ENCODE measurements at regions not wholly inside any gene's neighbourhood (a gene's known extent, or its start where the extent isn't known, plus 50 kb on each side); places are given as distances from the start of the nearest gene placed in this dataset.

DNA sequence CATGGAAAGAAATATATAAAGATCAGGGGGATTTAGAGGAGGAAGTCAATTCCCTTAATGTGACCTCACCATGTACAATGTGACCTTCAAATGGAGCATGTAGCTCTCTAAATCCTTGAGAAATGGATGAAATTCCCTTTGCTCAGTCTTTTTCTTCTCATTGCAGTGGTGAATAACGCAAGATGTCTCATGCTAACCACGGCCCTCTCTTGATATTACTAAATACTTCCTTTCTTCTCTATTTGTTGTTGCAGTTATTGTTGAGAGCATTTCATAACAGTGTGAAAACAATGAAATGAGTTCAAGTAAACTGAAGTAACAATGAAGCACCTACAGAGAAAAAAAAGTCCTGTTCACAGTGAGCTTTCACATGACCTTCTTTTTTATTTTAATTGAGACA is 55.6 kb downstream of the ZNF281 start:
- DNase-seq, result no peak

DNA sequence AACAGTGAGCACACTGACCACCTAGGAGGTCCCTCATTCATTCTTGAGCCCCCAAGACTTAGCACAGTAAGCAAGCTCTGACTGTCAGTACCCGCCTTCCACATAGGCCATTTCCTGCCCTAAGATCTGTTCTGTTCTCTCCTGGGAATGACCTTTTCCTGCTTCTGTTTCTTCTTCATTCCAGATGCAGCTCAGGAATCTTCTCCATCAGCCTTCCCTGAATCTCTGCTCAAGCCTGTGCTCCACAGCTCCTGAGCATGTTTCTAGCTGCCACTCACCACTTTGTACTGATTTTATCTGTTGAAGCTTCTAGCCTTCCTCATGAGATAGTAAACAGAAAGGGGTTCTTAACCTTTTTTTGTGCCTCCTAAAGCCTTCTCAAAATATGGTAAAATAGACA is 56.6 kb downstream of the ZNF281 start:
- no peak for DNase-seq
- no peak for ATAC-seq

More for the DNA sequence above, 55.6 kb downstream of the ZNF281 start:
- ATAC-seq, result peak; percentile 69

DNA sequence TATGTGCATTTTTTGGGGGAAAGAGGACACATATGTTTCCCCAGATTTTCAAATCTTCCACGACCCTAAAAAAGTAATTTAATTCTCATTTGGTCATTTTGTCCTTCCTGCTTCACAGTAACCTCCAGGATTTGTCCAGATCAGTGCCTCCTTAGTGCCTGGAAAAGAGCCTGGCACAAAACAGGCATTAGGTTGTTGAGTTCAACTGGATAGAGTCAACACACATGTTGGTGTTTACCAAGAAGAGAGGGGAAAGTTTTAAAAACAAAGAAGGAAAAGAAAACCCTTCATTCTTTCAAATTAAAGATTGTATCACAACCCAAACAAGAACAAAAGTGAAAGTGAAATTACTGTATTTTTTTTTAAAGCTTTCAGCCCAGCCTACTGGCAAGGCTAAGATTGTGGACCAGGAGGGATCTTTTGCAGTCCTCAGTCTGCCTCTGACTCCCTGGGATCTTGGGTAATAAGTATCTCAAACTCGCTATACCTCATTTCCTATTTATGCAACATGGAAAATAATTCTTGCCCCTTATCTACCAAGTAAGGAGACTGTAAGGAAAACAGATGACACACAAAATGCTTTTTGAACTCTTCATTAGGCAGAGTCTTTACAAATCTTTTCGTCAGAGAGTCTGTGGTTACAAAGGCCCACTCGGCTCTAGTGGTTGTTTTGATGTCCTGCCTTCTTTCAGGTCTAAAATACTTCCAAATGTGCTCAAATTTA is 57.8 kb downstream of the ZNF281 start:
- ATAC-seq (peak; percentile 58), DNase-seq (no peak)

DNA sequence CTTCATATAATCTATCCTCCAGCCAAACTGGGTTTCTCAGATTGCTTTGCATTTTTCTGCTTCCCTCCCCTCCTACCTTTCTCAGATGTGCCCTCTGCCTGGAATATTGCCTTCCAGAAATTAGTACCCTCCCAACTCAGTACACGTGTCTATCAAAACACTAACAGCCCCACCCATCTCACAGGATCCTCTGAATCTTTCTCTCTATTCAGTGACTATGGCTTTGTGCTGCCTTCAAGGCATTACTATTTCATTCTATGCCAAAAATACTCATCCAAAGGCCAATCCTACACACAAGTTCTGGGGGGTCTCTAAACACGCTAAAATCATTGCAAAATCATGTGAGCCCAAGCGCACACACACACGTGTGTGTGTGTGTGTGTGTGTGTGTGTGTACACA is 58.4 kb downstream of the ZNF281 start:
- ATAC-seq (no peak), DNase-seq (no peak)

DNA sequence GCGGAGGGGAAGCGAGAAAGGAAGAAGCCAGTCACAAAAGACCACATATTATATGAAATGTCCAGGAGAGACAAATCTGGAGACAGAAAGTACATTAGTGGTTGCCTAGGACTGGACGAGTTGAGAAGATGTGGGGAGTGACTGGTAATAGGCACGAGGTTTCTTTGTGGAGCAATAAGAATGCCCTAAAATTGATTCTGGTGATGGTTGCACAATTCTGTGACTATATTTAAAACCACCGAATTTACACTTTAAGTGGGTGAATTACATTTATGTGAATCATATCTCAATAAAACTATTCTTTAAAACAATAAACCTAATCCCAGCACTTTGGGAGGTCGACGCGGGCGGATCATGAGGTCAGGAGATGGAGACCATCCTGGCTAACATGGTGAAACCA is 63.1 kb downstream of the ZNF281 start:
- DNase-seq (no peak), ATAC-seq (no peak)

DNA sequence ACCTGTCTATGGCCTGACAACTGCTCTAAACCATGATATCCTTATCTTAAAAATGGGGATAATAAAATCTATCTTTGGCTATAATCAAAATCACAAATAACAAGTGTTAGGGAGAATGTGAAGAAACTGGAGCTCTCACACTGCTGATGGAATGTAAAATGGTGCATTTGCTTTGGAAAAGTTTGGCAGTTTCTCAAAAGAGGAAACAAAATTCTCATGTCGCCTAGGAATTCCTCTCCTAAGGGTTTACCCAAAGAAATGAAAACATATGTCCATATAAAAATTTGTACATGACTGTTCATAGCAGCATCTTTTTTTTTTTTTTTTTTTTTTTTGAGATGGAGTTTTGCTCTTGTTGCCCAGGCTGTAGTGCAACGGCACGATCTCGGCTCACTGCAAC is 64.3 kb downstream of the ZNF281 start:
- DNase-seq (no peak), ATAC-seq (no peak)

DNA sequence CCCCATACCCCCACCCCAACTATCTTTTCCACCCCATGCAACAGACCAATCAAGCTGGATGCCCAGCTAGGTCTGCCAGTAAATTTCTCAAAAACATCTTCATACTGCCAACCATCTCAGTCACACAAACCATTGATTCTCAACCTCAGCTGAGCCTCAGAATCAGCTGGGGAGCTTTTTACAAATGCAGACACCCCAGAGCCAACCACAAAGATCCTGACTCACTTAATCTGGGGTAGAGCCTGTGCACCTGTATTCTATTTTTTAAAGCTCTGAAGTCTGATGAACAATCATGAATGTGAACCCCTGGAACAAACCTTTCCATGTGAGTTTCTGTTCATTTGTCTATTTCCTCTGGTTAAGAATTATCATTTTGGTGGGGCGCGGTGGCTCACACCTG is 66.0 kb downstream of the ZNF281 start:
- DNase-seq, result no peak
- peak; percentile 43 for ATAC-seq

DNA sequence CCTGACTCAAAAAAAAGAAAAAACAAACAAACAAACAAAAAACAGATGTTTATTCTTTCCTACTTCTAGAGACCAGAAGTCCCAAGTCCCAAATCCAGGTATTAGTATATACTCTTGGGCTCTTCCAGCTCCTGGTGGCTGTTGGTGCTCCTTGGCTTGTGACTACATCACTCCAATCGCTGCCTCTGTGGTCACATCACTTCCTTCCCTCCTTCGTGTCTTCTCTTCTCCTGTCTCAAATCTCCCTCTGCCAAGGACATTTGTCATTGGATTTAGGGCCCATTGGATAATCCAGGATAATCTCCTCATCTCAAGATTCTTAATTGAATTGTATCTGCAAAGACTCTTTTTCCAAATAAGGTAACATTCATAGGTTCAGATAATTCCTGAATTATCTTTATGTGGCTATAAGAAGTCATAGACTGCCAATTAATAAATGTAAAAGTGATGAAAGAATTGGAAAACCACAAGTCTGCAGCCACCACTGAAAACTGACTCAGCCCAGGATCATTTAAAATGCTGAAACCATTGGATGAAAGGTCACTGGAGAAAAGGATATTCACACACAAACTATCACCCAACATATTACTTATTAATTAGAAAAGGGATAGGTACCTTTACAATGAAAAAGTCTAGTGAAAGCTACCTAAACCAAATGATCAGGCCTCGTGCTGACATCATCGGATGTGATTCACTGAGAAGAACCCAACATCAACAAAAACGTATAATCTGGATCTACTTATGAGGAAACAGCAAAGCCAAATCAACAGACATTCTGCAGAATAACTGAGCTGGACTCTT is 67.1 kb downstream of the ZNF281 start:
- DNase-seq (no peak), ATAC-seq (no peak)

DNA sequence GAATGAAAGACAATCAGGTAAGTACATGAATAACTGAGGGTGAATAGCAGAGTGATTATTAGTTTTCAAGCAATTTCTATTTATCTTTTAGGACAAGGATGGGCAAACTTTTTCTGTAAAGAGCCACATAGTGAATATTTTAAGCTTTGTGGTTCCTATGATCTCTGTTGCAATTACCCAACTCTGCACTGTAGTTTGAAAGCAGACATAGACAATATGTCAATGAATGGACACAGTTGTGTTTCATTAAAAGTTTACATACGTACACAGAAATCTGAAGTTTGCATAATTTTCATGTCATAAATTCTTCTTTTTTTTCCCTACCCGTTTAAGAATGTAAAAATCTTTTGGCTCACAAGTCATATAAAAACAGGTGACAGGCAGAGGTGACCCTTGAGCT is 71.4 kb downstream of the ZNF281 start:
- ATAC-seq (no peak), DNase-seq (no peak)

DNA sequence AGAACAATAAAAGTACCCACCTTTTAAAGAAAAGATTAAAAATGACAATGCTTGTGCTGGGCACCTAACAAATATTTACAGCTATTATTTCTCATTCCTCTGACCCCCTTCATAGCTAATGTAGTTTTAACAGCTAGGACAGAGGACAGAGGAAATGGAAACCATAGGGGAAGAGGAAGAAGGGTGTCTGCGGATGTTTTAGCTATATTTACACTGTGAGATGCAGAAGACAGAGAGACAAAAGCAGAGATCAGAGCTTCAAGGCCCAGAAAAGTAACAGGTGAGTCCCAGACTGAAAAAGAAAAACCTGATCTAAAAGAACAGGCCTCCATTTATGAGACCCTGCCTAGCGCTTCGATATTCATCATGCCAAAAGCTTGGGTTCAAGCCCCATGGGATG is 72.0 kb downstream of the ZNF281 start:
- no peak for DNase-seq
- ATAC-seq, result no peak

DNA sequence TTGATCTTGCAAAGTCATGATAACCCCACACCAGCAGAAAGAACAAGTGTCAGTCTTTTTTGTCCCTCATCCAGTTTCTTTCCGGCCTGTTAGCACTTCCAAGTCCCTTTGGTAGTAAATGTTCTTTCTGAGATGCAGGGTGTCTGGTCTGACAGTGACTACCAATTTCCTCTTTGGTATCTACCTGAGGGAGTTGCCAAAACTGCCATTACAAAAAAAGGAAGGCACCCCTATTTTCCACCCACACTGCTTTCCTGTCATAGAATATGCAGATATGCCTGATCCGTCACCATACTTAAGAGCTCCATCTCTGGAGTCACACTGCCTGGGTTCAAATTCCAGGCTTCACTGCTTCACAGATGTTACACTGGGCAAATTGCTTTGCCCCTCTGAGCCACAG is 72.4 kb downstream of the ZNF281 start:
- no peak for DNase-seq
- no peak for ATAC-seq

DNA sequence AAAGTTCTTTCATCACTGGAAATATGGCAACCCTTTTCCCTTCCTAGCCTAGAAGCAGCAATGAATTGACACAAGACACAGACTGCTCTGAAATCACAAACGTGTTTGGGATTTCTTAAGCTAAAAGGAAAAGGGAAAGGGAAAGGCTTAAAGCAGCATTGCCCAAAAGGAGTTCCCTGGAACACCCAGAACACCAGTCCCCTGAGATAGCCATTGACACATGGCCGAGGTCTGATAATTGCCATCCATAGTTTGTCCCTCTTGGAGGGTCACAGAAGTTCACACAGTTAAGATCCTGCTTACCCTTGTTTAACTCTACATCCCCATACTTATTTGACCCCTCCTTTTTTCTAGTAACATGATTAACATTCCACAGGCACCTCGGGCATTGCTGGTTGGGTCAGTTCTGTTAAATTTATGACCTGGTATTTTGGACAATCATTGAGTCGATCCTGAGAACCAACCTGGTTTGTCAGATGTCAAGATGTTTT is 72.9 kb downstream of the ZNF281 start:
- no peak for ATAC-seq
- DNase-seq, result no peak

DNA sequence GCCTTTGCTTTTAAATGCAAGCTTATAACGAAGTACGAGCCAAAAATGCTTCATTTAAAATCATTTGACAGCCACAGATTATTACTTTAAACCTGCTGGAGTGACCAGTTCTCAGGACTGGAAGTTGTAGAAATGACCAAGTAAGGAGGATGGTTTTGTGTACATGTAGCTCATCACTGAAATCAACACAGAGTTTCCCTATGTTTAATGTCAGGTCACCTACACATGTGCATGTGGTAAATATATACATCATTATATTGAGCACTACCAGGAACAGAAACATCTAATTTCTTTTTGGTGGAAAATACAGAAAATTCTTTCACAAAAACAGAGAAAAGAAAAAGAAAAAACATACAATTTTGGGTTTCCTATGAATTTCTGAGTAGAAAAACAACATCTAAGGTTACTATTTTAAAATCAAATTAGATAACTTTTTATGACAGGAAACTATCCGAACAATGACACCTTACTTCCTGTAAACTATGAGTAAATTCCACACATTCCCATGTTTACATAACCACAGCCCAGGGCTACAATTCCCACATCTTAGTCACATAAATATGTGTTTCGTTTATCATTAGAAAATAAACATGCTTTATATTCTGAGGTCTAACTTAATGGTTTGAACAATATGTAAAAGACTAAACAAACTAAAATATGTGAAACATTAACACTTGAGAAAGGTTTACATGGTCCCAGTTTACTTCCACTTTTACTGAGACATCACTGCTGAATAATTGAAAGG is 73.6 kb downstream of the ZNF281 start:
- DNase-seq (no peak), ATAC-seq (no peak)

DNA sequence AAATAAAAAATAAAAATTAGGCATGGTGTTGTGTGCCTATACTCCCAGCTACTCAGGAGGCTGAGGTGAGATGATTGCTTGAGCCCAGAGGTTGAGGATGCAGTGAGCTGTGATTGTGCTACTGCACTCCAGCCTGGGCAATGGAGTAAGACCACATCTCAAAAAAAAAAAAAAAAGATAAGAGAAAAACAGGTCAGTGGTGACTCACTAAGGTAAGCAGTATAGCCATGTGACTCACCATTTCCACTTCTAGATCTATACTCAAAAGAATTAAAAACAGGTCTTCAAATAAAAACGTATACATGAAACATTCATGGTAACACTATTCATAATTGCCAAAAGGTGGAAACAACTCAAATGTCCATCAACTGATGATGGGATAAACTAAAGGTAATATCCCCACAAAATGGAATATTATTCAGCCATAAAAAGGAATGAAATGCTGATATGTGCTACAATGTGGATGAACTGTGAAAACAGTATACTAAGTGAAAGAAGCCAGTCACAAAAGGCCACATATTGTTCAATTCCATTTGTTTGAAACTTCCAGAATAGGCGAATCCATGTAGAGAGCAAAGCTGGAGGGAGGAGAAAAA is 75.1 kb downstream of the ZNF281 start:
- DNase-seq (no peak), ATAC-seq (no peak)

DNA sequence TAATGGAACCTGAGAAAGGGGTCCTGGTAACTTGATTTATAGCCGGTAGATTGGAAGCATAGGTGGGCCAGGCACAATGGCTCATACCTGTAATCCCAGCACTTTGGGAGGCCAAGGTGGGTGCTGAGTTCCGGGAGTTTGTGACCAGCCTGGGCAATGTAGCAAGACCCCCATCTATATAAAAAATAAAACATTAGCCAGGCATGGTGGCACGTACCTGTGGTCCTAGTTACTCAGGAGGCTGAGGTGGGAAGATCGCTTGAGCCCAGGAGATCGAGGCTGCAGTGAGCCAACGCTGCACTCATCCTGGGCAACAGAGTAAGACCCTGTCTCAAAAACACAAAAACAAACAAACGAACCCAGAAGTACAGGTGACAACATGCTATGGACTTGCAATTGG is 76.5 kb downstream of the ZNF281 start:
- ATAC-seq, result no peak
- no peak for DNase-seq

DNA sequence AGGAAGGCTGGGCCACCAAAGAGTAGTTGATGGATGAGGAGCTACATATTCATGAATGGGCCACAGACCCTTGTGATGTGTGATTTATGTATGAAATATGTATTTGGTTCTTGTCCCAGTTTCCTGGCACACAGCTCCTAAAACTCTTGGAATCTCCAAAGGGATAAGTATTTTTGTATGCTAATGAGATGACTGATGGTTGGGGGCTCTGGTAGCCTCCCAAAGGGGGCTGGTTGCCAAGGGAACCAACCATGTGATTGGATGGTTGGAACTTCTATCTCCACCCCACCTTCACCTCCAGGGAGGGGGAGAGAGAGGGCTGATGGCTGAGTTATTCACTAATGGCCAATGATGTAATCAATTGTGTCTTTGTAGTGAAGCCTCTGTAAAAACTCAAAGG is 77.1 kb downstream of the ZNF281 start:
- no peak for DNase-seq
- no peak for ATAC-seq

DNA sequence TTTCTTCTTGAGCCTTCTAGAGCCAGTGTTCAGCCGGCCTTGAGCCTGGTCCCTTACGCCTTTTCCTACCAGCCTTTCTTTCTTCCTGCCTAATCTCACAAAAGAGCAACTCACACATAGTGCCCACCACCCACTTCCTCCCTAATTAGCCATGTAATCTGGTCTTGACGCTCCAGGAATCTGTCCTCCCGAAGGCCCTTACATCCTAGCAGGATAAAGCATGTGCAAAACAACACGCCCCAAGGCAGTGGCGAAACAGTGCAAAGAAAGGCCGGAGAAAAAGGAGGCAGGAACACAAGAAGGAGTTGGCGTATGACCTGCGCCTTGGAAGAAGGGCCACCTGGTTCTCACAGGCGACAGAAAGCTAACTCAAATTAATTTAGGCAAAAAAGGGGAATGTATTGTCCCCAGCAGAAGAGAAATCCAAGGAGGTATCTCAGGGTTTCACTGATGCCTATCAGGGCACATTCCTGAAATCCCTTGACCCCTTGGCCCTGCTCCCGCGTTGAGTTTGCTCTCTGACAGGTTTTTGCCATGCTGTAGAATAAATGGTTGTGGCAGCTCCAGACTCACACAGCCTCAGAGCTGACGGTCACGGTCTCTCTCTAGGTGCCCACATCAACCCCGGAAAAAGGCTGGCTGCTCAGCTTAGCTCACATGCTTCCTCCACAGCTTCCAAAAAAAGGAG is 79.0 kb downstream of the ZNF281 start:
- ATAC-seq (no peak), DNase-seq (no peak)

DNA sequence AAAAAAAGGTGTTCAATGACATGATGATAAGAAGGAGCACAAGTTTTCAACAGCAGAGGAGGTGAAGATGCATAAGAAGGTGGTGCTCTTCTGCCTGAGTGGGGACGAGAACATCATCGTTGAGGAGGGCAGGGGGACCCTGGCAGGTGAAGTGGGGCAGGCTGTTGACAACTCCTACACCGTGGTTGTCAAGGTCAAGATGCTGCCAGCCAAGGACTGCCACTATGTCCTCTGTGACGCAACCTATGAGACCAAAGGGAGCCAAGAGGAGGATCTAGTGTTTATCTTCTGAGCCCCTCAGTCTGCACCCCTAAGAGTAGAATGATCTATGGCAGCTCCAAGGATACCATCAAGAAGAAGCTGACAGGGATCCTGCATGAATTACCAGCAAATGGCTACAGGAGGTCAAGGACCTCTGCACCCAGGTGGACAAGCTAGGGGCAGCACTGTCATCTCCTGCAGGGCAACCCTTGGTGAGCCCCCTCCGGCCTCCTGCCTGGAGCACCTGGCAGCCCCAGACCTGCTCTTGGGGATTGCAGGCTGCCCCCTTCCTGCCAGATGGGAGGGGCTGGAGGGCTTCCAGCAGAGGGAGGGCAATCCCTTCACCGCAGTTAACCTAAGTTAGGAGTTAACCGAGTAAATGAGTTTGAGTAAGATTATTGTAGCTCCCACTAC is 80.5 kb downstream of the ZNF281 start:
- ATAC-seq (peak; percentile 23), DNase-seq (no peak)

DNA sequence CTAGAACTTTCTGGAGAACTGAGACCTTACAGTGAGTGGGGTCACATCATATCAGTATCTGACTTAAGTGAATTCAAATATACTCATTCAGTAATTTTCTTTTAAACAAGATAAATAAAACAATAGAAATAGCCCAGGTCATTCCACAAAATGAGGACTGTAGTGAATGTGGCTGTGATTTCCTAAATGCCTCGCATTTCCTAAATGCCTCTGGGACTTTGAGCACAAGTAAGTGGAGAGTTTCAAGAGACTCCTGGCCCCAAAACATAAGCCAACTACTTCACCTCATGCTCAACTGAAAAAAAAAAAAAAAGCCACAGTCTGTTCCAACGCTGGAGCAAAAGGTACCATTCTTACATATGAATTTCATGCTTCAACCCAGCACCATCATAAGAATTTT is 81.5 kb downstream of the ZNF281 start:
- no peak for DNase-seq
- no peak for ATAC-seq

DNA sequence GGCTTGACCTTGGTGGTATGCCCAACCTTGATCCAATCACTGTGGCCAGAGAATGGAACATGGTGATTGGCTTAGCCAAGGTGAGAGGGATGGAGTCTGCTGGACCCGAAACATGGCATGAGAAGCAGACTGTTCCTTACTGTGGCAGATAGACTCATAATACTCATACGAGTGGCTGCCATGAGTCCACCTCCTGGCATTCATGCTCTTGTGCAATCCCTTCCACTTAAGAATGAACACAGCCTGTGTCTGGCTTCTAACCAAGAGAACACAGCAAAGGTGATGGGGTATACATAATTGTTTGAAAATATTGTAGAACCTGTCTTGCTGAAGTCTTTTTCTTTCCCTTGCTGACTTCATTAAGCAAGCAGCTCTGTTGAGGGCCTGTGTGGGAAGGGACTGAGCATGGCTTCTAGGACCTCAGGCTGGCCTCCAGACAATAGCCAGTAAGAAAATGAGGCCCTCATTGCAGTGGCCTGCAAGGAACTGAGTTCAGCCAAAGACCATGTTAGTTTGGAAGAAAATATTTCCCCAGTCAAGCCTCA is 85.9 kb downstream of the ZNF281 start:
- ATAC-seq (no peak), DNase-seq (no peak)

DNA sequence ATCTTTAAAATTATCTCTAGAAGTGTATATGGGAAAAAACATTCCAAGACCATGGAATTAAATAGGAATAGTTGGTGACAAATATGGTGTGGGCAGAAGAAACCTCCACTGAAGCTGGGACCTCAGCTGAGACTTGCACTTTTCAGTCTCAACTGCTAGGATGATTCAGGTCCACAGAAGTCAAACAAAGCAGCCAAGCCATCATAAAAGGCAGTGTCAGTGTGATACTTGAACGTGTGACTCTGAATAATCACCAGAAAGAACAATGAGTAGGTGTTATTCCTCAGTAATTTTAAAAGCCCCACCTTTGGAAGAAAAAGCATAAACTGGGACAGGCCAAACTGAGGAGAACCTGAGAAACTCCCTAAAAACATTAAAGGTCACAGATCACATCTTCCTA is 90.7 kb downstream of the ZNF281 start:
- DNase-seq, result no peak
- no peak for ATAC-seq

Measured in stimulated activated naive CD8-positive, alpha-beta T cell treated with anti-CD3 and anti-CD28 coated beads, Interleukin-15, Interleukin-2, amounts not matched to agents 100 U/mL and 50 U/mL, for 24 hours (primary cell).